NCI-H82 treated with DMSO at 0.1 percent for 48 hours (cell line): ENCODE measurements at regions not wholly inside any gene's neighbourhood (a gene's known extent, or its start where the extent isn't known, plus 50 kb on each side); places are given as distances from the start of the nearest gene placed in this dataset.

Experiments used
- DNase-seq: peaks from one replicate; lab custom pipeline; 2025; ENCODE audit not compliant: unreplicated experiment; lab: John Stamatoyannopoulos, UW

DNA sequence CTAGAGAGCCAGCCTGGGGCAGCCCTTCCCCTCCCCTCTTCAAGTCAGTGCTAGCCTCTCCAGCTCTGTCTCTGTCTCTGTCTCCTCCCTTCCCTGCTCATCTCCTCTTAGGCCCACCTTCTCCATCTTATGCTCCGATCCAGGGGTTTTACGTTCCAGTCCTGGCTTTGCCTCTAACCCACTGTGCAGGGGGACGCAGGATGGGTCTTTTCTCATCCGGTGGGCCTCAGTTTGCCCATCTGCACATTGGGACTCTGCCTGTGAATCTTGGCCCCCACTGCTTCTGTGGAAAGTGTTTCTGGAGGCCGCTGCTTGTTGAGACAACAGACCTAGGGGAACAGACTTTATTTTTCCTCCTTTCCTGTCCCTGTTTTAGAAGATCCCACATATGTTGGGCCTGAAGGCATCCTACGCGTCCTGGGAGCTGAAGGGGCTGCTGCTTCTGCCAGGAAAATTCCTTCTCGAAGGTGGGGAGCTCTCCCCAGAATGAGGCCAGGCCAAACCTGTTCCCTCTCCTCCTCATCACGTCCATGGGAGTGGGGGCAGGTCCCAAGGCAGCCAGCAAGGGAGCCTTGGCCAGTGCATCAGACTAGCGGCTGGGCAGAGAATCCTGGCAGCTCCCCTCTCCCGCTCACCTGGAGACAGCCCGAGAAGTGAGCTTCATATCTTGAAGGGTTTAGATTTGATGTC lies 99.5 kb upstream of the CSF3R start:
- no peak for DNase-seq

DNA sequence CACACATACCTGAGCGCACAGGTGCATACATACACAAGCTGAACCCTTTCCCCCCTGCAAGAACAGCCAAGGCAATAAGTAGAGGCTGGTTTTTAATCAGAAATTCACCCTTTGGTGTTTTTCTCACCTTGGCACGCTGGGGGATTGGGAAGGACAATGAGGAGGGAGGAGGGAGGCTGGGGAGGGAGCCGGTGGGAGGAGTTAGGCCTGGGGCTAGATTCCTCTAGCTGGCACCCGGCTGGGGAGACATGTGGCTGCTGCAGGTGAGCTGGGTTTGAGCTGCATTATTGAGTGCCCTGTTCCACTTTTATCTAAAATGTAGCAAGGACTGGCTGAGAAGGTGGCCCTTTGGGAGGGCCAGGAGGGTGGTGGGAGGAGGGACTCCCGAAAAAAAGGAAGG lies 97.8 kb upstream of the CSF3R start:
- DNase-seq, result no peak

DNA sequence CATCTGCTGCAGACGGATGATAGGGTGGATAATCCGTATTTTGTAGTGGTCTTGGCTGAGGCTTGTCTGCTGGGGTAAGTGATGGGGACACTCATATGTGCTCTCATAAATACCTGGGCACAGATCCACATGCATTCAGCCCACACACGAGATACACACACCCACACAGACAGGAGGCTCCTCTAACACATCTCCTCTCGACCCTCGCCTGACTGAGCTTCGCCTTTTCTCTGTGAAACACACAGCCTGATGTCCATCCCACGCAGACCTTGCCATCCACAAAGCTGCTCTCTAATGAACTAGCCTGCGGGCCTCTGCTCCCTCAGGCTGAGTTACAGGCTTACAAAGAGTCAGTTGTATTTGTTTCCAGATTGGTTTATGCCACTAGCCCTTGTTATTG lies 96.3 kb upstream of the CSF3R start:
- DNase-seq, result no peak

DNA sequence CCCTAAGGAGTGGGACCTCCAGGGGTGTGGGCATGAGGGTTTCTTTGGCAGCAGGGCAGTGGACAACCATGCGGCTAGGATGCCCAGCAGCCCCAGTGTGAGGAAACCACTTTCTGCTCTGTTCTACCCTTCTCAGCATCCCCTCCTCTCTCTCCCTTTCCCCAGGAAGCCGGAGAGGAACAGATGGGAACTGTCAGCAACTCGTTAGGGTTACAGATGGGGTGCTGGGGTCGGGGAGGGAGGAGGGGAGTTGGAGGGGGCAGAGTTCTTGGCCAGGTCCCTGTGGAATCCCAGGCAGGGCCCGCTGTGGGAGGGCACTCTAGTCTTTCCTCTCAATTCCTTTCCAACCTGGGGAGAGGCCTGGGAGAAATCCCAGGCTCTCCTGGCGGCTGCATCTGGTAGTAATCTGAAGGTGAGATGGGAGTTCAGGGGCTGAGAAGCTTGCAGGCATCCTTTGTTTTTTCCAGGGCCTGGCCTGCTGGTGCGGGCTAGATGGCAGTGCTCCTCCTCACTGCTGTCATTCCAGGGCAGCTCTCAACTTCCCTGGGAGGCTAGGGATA lies 93.9 kb upstream of the CSF3R start:
- DNase-seq, result peak; percentile 59

DNA sequence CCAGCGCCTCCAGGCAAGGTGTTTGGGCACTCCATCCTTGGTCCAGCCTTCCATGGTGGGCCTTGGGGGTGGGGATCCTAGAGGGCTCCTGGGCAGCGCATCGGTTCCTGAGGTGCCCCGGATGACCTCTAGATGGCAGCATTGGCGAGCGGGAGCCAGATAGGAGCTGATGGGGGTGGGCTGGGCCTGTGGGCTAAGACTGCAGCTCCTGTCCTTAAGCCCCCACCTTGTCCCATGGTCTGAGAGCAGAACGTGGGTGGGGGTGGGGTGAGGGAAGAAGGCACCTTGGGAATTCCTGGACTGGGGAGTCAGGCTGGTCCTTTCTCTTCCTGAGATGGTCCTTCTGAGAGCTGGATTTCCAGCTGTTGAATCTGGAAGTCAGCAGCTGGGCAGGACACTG lies 93.4 kb upstream of the CSF3R start:
- peak; percentile 75 for DNase-seq

DNA sequence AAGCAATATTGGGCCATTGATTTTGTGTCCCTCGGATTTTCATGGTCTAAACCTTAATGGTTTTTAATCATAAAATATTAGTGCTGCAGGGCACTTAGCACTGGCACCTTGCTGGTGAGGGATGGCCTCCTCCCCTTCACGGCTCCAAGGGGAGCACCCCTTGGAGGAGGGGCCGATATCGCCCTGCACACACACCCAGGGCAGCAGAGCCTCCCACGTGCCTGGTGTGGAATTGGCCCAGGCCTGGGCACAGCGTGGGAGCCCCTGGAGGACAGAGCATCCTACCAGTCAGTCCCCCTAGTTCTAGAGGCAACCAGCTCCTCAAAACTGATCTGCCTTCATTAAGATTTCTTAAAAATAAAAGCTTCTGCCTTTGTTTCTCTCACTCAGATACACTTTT lies 90.7 kb upstream of the CSF3R start:
- no peak for DNase-seq

DNA sequence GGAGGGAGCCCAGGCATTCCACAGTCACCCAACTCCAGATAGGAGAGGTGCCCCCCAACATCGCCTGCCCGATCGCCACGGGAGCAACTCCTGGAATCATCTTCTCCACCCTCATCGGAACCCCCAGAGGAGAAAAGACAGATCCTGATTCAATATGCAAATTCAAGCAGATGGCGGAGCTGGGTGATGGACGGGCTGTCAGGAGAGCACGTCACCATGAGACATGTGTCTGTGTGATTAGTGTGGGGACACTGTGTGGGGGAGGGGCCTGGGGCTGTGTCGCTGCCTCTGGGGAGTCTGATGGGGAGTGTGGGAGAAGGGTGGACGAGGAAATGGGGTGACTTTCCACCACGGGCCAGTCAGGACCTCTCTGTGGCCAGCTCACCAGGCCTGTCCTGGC lies 90.2 kb upstream of the CSF3R start:
- peak; percentile 67 for DNase-seq

DNA sequence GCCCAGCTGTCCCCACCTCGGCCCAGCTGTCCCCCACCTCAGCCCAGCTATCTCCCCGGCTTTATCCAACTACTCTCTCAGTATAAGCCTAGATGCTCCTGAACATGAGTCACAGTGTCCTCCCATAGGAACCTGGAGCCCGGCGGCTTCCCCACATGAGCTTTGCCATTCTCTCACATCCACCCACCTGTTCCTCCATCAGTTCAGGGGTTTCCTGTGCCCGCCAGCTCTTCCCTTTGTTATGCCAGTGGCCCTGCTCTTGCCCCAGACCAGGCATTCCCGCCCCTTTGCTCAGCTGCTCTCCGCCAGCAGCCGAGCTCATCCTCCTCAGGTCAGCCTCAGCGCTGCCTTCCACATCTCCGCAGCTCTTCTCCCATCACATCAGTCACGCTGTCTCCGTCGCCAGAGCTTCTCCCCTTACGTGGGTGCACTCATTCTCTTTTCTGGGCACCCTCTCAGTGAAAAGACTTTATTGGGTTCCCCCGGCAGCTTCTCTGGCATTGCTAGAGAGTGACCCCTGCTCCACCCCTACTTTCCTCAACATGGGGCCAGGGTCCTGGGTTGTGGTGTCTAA lies 89.5 kb upstream of the CSF3R start:
- DNase-seq, result no peak

DNA sequence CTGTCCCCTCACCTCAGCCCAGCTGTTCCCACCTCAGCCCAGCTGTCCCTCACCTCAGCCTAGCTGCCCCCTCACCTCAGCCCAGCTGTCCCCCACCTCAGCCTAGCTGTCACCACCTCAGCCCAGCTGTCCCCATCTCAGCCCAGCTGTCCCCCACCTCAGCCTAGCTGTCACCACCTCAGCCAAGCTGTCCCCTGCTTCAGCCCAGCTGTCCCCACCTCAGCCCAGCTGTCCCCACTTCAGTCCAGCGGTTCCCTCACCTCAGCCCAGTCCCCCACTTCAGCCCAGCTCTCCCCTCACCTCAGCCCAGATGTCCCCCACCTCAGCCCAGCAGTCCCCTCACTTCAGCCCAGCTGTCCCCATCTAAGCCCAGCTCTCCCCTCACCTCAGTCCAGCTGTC lies 88.4 kb upstream of the CSF3R start:
- DNase-seq, result no peak

DNA sequence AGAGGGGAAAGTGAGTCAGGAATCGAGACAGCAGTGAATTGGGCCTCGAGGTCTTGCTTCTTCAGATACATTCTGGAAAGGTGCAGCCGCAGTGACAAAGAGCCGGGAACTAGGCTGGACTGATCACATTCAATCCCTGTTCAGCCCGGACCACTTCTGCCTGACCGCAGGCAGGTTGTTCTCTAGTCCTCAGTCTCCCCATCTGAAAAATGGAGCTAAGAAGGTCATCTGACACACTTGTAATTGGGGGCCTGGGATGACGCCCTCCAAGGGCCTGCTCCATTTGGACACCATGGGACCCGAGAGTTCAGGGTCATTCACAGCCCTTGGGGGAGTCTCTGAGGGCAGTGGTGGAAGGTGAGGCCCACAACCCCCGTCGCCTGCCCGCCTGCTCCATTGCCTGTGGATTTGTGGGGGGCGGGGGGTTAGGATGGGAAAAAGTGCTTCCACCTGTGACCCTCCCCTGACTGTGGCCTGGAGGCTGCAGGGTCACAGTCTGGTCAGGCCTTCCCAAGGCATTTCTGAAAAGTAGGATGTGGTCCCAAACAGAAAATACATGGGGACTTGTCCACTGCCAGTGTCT lies 87.9 kb upstream of the CSF3R start:
- DNase-seq, result no peak

DNA sequence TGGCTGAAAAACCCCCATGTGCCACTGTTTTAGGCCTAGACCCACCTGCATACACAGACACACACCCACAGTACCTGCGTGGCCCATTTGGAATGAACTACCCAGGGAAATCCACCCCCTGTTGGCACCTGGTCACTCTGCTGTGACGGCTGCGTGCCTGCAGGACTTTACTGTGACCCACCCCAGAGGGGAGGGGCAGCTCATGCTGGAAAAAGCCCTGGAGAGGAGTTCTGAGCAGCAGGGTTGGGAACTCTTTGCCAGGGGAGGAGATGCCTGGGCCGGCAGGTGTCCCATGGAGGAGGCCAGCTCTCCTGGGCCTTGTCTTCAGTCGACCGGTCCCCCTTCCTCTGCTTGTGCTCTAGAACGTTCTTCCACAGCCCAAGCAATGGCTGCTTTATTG lies 87.3 kb upstream of the CSF3R start:
- DNase-seq, result no peak

DNA sequence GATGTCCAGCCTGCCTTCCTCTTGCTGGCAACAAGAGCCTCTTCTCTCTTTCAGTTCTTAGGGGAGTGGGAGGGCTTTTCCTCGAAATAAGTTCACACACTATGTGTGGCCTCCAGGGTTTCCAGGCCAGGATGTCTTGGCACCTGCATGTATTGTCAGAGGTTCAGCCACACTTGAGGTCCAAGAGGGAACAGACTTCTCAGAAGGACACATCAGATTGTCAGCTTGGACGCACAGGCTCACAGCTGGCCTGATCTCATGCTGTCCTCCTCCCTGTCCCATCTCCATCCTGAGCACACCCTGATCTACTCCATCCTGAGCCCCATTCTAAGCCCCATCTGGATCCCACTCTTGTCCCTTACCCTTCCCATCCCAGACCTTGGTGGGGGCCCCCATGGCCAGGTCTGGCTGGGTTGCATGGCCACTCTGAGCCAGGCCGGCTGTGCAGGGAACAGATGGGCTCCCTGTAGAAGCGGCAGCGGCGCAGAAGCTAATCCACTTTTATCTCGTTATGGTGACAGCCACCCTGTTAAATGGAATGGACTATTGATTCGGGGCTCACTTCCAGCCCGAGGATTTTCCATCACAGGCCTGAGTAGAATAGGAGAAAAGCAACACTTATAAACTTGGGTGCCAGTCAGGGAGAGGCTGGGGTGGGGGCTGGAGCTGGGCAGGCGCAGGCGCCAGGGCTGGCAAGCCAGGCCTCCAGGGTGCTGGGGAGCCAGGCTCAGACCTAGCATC lies 85.1 kb upstream of the CSF3R start:
- peak; percentile 99 for DNase-seq

DNA sequence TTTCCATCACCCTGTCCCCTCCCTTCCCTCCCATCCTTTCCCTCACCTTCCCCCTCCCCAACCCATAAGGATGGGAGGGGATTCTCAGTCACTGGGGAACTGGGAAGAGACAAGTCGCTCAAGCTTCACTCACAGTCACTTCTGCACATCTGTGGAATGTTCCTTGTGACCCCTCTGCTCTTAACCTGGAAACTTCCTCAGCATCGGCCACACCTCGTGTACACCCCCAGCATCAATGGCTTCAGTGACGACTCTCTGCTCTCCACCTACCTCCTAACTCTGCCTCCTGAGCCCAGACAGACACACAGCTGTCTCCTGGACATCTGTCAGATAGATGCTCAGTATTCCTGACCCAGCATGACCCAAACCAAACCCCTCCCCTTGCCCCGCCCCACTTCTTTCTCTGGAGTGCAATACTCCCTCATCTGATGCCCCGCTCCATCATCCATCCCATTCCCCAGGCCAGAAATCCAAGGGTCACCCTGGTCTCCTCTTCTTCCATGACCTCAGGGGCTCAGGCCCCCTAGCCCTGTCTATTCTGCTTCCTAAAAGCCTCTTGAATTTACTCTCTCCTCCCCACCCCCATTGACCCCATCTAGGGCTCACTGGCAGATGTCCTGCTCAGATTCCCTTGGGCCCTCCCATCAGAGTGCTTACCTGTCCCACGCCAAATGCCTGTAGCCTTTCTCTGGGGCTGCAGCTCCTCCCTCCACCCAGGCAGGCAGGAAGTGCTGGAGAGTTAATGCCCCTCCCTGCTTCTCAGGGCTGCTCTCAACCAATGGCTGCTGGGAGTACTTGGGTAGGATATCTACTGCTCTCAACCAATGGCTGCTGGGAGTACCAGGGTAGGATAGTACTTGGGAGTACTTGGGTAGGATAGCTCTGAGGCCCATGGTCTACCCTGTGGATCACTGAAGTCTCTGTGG lies 83.1 kb upstream of the CSF3R start:
- DNase-seq, result peak; percentile 65

DNA sequence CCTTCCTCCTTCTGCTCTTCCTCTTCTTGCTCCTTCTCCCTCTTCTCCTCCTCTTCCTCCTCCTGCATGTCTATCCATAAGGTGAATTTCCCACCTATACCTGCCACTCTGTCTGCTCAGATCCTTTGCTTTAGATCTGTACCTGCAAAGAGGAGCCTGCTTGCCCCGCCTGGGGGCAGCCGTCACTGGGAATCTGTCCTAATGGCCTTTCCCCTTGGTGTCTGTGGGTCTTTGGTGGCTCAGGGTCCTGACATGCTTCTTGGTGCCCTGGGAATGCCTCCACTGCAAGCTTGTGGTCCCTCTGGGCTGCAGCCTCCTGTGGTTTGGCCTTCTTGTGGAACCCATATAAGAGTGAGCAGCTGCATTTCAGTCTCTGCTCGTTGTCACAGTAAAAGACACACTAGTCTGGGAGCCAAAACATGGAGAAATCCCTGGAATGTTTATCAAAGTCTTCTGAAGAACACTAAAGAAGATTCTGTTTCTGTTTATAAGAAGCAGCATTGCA lies 79.5 kb upstream of the CSF3R start:
- DNase-seq, result no peak

DNA sequence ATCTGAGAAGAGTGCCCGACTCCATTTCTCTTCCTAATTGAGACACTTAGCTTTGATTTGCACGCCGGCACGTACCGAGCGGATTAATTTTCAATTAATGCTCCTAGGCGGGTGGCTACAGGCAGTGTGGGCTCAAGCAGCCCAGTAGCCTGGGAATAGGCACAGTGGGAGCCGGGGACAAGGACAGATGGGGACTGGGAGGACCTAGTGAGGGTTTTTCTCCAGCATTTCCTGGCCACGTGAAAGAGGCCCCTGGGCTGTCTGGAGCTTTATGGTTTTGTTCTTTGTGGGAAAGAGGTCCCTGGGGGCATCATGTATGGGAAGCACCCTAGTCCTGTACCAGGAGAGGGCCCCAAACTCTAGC lies 78.6 kb upstream of the CSF3R start:
- peak; percentile 65 for DNase-seq

DNA sequence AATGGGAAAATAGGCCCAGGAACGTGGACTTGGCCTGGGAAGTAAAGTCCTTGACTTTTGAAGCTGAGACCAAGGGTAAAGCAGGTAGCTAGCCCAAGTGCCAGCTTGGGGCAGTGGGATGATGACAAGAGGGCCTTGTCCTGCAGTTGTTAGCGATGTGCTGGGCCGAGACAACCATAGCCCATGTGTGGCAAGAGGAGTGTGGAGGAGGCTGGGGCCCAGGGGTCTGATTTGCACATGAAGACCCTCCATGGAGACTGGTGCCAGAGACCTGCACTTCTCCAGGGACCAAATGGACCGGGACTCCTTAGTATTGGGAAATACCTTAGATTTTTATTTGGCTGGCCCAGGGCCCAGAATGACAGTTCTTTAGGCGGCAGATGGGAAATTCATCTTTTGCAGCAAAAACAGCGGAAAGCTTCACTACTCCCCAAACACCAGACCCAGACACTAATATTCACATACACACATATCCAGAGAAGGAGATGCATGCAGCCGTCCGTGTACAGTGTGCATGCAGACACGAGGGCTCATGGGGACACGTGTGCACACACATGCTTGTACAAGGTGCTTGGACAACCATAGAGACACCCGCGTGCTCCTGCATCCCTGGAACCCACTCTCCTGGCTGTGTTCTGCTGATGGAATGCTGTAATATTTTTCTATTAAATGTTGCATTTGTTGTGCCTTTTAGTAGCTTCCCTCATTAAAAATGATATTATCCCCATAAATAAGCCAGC lies 78.1 kb upstream of the CSF3R start:
- DNase-seq, result no peak

DNA sequence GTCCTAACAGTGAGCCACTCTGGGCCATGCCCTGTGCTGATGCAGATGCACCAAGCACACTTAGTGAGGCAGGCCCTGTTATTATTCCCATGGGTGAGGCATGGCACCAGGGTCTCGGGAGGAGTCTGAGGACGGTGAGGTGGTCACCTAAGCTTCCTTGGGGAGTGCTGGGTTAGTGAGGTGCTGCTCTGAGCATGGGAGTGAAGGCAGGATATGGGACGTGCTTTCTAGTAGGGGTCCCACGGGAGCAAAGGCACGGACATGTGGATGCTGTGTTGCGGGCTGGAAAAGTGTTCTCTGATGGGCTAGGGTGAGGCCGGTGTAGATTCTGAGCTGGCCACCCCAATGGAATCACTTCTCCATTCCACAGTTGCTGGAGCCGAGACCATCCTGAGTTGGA lies 77.5 kb upstream of the CSF3R start:
- no peak for DNase-seq

DNA sequence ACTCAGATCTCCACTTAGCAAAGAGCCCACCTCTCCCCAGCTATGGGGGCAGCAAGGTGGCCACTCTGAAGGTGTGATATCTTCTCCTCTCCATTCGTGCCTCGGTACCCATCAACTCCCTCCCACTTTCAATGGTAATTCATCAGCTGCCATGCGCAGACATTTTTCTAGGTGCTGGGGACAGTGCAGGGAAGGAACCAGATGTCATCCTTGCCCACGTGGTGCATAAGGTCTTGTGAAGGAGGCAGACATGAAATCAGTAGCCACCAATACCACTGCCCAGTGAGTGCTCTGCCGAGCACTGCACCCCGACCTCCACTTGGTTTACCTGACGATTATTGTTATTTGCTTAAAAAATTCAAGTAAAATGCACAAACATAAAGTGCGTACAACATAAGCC lies 76.3 kb upstream of the CSF3R start:
- DNase-seq, result no peak

DNA sequence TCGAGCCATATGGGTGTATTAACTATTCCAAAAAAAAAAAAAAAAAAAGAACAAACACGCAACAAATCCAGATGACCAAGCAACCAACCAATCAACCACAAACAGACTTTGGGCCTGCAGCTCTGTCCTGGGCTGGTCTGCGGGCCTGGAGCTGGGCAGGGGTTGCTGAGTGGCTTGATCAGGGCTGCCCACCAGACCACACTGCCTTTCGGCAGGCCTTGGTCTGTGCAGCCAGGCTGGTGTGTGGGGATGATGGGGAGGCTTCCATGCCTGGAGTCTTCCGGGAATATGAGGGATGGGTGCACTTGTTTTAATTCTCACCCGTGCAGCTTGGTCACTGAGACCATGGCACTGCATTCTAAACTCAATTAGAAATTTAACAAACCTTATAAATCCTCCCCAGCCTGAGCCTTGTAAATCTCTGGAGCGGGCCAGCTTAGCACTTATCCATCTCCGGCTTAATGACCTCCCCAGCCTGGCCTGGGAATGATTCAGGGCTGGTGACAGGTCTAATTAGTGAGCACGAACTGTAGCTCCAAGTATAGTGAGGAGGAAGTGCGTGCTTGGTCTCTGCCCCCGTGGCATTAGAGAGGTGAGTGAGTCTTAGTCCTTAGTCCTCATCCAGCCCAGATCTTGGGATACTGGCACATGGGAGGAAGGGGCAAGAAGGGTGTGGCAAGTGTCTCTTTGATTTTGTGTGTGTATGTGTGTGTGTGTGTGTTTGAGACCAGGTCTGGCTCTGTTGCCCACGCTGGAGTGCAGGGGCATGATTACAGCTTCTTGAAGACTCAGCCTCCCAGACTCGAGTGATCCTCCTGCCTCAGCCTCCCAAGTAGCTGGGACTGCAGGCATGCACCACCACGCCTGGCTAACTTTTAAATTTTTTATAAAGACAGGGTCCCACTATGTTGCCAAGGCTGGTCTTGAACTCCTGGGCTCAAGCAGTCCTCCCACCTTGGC lies 74.6 kb upstream of the CSF3R start:
- peak; percentile 93 for DNase-seq
